ENCODE measurements at regions not wholly inside any gene's neighbourhood (a gene's known extent, or its start where the extent isn't known, plus 50 kb on each side); places are given as distances from the start of the nearest gene placed in this dataset.

- Histone ChIP-seq H3K27ac (ENCODE audit: low read length) (no peak overlapping the region), H3K4me3 (ENCODE audit: low read length) (no peak overlapping the region), H3F3A (ENCODE audit: low read length, unreplicated experiment) (no peaks in the 10 kb centered on the region), H4K20me1 (ENCODE audit: low read length) (no peaks in the 10 kb centered on the region), H3K9me3 (ENCODE audit: low read length) (no peaks in the 10 kb centered on the region), H3K9me2 (replicated peaks; ENCODE audit: low read length) (no peaks in the 10 kb centered on the region), H3K4me2 (ENCODE audit: low read length) (no peak overlapping the region), H3K9ac (ENCODE audit: low read length) (no peak overlapping the region), H3K27me3 (ENCODE audit: low read length) (peaks cover 37% of the 10 kb centered on the region), H2AFZ (ENCODE audit: low read length) (no peak overlapping the region), H3K36me3 (ENCODE audit: low read depth, low read length) (no peaks in the 10 kb centered on the region), H3K4me1 (ENCODE audit: insufficient read depth, low read length) (no peaks in the 10 kb centered on the region), H3K79me2 (ENCODE audit: low read length) (no peaks in the 10 kb centered on the region)
- no TSS peak for BruUV-seq (replicated peaks)
- ATAC-seq (no peak), DNase-seq (no peak)
- intact Hi-C loops (cut with micrococcal nuclease): no loop called here
- TF ChIP-seq EZH2 (IDR thresholded peaks at IDR 0.05; ENCODE audit: low read length, unreplicated experiment) (no peak), EZH2phosphoT487 (IDR thresholded peaks at IDR 0.05; ENCODE audit: borderline replicate concordance, low read length) (no peak)
- TF ChIP-seq, protein P1, sequence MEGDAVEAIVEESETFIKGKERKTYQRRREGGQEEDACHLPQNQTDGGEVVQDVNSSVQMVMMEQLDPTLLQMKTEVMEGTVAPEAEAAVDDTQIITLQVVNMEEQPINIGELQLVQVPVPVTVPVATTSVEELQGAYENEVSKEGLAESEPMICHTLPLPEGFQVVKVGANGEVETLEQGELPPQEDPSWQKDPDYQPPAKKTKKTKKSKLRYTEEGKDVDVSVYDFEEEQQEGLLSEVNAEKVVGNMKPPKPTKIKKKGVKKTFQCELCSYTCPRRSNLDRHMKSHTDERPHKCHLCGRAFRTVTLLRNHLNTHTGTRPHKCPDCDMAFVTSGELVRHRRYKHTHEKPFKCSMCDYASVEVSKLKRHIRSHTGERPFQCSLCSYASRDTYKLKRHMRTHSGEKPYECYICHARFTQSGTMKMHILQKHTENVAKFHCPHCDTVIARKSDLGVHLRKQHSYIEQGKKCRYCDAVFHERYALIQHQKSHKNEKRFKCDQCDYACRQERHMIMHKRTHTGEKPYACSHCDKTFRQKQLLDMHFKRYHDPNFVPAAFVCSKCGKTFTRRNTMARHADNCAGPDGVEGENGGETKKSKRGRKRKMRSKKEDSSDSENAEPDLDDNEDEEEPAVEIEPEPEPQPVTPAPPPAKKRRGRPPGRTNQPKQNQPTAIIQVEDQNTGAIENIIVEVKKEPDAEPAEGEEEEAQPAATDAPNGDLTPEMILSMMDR (conservative IDR thresholded peaks at IDR 0.05; ENCODE audit: low read depth, low read length): no peak
- POLR2A ChIA-PET (ENCODE audit: unreplicated experiment): no interaction called here
- CTCF ChIA-PET: no interaction called here
Observed at GRCh38 chr12:42002563-42002962, 142.1 kb downstream of the GXYLT1 start.

DNA sequence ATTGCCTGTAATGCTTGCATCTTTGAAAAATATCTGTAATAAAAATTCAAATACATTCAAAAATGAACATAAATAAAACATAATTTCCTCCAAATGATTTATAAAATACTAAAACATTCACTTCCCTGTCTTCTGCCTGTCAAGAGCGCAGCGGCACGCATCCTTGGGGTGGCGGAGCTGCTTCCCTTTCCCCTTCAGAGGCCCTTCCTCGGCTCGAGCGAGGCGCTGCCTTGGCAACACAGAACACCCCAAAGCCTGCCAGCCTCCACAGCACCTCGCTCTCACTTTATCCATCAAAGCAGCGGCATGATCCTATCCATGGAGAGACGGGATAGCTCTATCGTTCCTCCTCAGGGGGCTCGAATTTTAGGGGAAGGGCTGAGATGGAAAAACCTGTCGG, 146.2 kb downstream of the GXYLT1 start:
- no peak overlapping the region for H3K9ac ChIP-seq (ENCODE audit: low read length)
- no peak overlapping the region for H3K4me2 ChIP-seq (ENCODE audit: low read length)
- H3K9me2 ChIP-seq (replicated peaks; ENCODE audit: low read length): no peaks in the 10 kb centered on the region
- no peak overlapping the region for H2AFZ ChIP-seq (ENCODE audit: low read length)
- no peaks in the 10 kb centered on the region for H3K79me2 ChIP-seq (ENCODE audit: low read length)
- H3K9me3 ChIP-seq (ENCODE audit: low read length): no peaks in the 10 kb centered on the region
- DNase-seq: no peak
- no peaks in the 10 kb centered on the region for H3K36me3 ChIP-seq (ENCODE audit: low read depth, low read length)
- no peak for ATAC-seq
- BruUV-seq (replicated peaks): no TSS peak
- H3K27me3 ChIP-seq (ENCODE audit: low read length): peaks cover 39% of the 10 kb centered on the region
- no peaks in the 10 kb centered on the region for H3K4me1 ChIP-seq (ENCODE audit: insufficient read depth, low read length)
- POLR2A ChIA-PET (ENCODE audit: unreplicated experiment): no interaction called here
- no peak overlapping the region for H3K4me3 ChIP-seq (ENCODE audit: low read length)
- TF ChIP-seq, protein P1 (conservative IDR thresholded peaks at IDR 0.05; ENCODE audit: low read depth, low read length): no peak
- TF ChIP-seq EZH2phosphoT487 (IDR thresholded peaks at IDR 0.05; ENCODE audit: borderline replicate concordance, low read length): no peak
- TF ChIP-seq EZH2 (IDR thresholded peaks at IDR 0.05; ENCODE audit: low read length, unreplicated experiment): no peak
- no peak overlapping the region for H3K27ac ChIP-seq (ENCODE audit: low read length)
- intact Hi-C loops (cut with micrococcal nuclease): loop anchor here (2.0 kb wide), 1 partner anchor 48 kb away; no protein-coding TSS in a partner anchor
- no peaks in the 10 kb centered on the region for H4K20me1 ChIP-seq (ENCODE audit: low read length)
- H3F3A ChIP-seq (ENCODE audit: low read length, unreplicated experiment): no peaks in the 10 kb centered on the region
- CTCF ChIA-PET: no interaction called here

GRCh38 chr12:41993283-41993682, 151.4 kb downstream of the GXYLT1 start:
- H3F3A ChIP-seq (ENCODE audit: low read length, unreplicated experiment): no peaks in the 10 kb centered on the region
- intact Hi-C loops (cut with micrococcal nuclease): no loop called here
- no peaks in the 10 kb centered on the region for H4K20me1 ChIP-seq (ENCODE audit: low read length)
- no peaks in the 10 kb centered on the region for H3K79me2 ChIP-seq (ENCODE audit: low read length)
- no peak overlapping the region for H2AFZ ChIP-seq (ENCODE audit: low read length)
- no peaks in the 10 kb centered on the region for H3K36me3 ChIP-seq (ENCODE audit: low read depth, low read length)
- H3K9ac ChIP-seq (ENCODE audit: low read length): no peak overlapping the region
- POLR2A ChIA-PET (ENCODE audit: unreplicated experiment): no interaction called here
- no peak overlapping the region for H3K4me2 ChIP-seq (ENCODE audit: low read length)
- no peak overlapping the region for H3K27ac ChIP-seq (ENCODE audit: low read length)
- ATAC-seq (no peak), DNase-seq (no peak)
- TF ChIP-seq, protein P1 (conservative IDR thresholded peaks at IDR 0.05; ENCODE audit: low read depth, low read length): no peak
- no peak for TF ChIP-seq EZH2phosphoT487 (IDR thresholded peaks at IDR 0.05; ENCODE audit: borderline replicate concordance, low read length)
- no peak for TF ChIP-seq EZH2 (IDR thresholded peaks at IDR 0.05; ENCODE audit: low read length, unreplicated experiment)
- H3K27me3 ChIP-seq (ENCODE audit: low read length): peaks cover 30% of the 10 kb centered on the region
- BruUV-seq (replicated peaks): no TSS peak
- H3K9me3 ChIP-seq (ENCODE audit: low read length): no peaks in the 10 kb centered on the region
- CTCF ChIA-PET: no interaction called here
- no peaks in the 10 kb centered on the region for H3K9me2 ChIP-seq (replicated peaks; ENCODE audit: low read length)
- no peak overlapping the region for H3K4me3 ChIP-seq (ENCODE audit: low read length)
- no peaks in the 10 kb centered on the region for H3K4me1 ChIP-seq (ENCODE audit: insufficient read depth, low read length)

Data from PC-3 (cell line).